HG03520 (cell line): ENCODE measurements at regions not wholly inside any gene's neighbourhood (a gene's known extent, or its start where the extent isn't known, plus 50 kb on each side); places are given as distances from the start of the nearest gene placed in this dataset.

Experiments used
- ATAC-seq: cut with Tn5 transposase; IDR thresholded peaks from one replicate; pipeline ENCODE4 v1.9.1; 2021; ENCODE audit warnings: mild to moderate bottlenecking, moderate library complexity; ENCODE audit not compliant: unreplicated experiment

GRCh38 chr5:124648902-124649467 lies 97.5 kb downstream of the ZNF608 start:
- ATAC-seq = no peak

GRCh38 chr5:124647352-124647751 lies 99.1 kb downstream of the ZNF608 start:
- ATAC-seq = no peak

- ATAC-seq = no peak
Observed at GRCh38 chr5:124645396-124645795, 101.0 kb downstream of the ZNF608 start.

GRCh38 chr5:124644582-124644981 lies 101.9 kb downstream of the ZNF608 start:
- no peak for ATAC-seq

- ATAC-seq = no peak
Observed at GRCh38 chr5:124644138-124644537, 102.3 kb downstream of the ZNF608 start.

- no peak for ATAC-seq
Observed at GRCh38 chr5:124643336-124643735, 103.1 kb downstream of the ZNF608 start.

- ATAC-seq = no peak
Observed at GRCh38 chr5:124642151-124642550, 104.3 kb downstream of the ZNF608 start.

- no peak for ATAC-seq
Observed at GRCh38 chr5:124641154-124641792, 105.2 kb downstream of the ZNF608 start.

GRCh38 chr5:124639095-124639665 lies 107.3 kb downstream of the ZNF608 start:
- no peak for ATAC-seq

- no peak for ATAC-seq
Observed at GRCh38 chr5:124637011-124637410, 109.4 kb downstream of the ZNF608 start.

GRCh38 chr5:124634741-124635323 lies 111.6 kb downstream of the ZNF608 start:
- ATAC-seq = no peak

GRCh38 chr5:124634228-124634739 lies 112.2 kb downstream of the ZNF608 start:
- no peak for ATAC-seq

GRCh38 chr5:124633209-124633608 lies 113.2 kb downstream of the ZNF608 start:
- ATAC-seq = no peak

- ATAC-seq = no peak
Observed at GRCh38 chr5:124631874-124632550, 114.4 kb downstream of the ZNF608 start.

- ATAC-seq = peak; percentile 64
Observed at GRCh38 chr5:124630767-124631704, 115.4 kb downstream of the ZNF608 start.

- no peak for ATAC-seq
Observed at GRCh38 chr5:124628721-124629596, 117.5 kb downstream of the ZNF608 start.

- no peak for ATAC-seq
Observed at GRCh38 chr5:124627815-124628595, 118.4 kb downstream of the ZNF608 start.

GRCh38 chr5:124626053-124626452 lies 120.4 kb downstream of the ZNF608 start:
- ATAC-seq = no peak

- no peak for ATAC-seq
Observed at GRCh38 chr5:124623265-124623664, 123.2 kb downstream of the ZNF608 start.
